GM04504 (cell line): ENCODE measurements at regions not wholly inside any gene's neighbourhood (a gene's known extent, or its start where the extent isn't known, plus 50 kb on each side); places are given as distances from the start of the nearest gene placed in this dataset.
A peak's percentile ranks its signal among the peaks of the same experiment; 100 is the strongest.

ENCODE experiments used
- DNase-seq: peaks from one replicate; pipeline ENCODE4 v3.0.0-alpha.2; 2012; ENCODE audit warnings: low read depth

GRCh38 chr7:124423863-124424262 is 341.7 kb downstream of the GPR37 start:
- no peak for DNase-seq

GRCh38 chr7:124422081-124422480 is 343.5 kb downstream of the GPR37 start:
- DNase-seq, result no peak

- DNase-seq, result no peak
These were observed 345.2 kb downstream of the GPR37 start for GRCh38 chr7:124420367-124420766.

- no peak for DNase-seq
These were observed 352.6 kb downstream of the GPR37 start for GRCh38 chr7:124413029-124413428.

- no peak for DNase-seq
These were observed 353.1 kb downstream of the GPR37 start for GRCh38 chr7:124412531-124412930.

GRCh38 chr7:124411796-124412195 is 353.8 kb downstream of the GPR37 start:
- DNase-seq, result no peak

GRCh38 chr7:124403587-124403986 is 362.0 kb downstream of the GPR37 start:
- no peak for DNase-seq

GRCh38 chr7:124403112-124403511 is 362.5 kb downstream of the GPR37 start:
- no peak for DNase-seq

GRCh38 chr7:124399941-124400340 is 365.7 kb downstream of the GPR37 start:
- DNase-seq, result no peak

- DNase-seq, result no peak
These were observed 366.2 kb upstream of the TMEM229A start for GRCh38 chr7:124398937-124399552.

- no peak for DNase-seq
These were observed 364.3 kb upstream of the TMEM229A start for GRCh38 chr7:124397134-124397533.

GRCh38 chr7:124390301-124390700 is 357.4 kb upstream of the TMEM229A start:
- no peak for DNase-seq

- DNase-seq, result no peak
These were observed 355.9 kb upstream of the TMEM229A start for GRCh38 chr7:124388751-124389150.

GRCh38 chr7:124387056-124387455 is 354.2 kb upstream of the TMEM229A start:
- DNase-seq, result no peak

- DNase-seq, result no peak
These were observed 346.4 kb upstream of the TMEM229A start for GRCh38 chr7:124379296-124379695.

GRCh38 chr7:124376111-124376510 is 343.2 kb upstream of the TMEM229A start:
- DNase-seq, result peak; percentile 10

GRCh38 chr7:124375391-124375790 is 342.5 kb upstream of the TMEM229A start:
- DNase-seq, result no peak

GRCh38 chr7:124369310-124369709 is 336.4 kb upstream of the TMEM229A start:
- DNase-seq, result no peak

GRCh38 chr7:124366118-124366517 is 333.3 kb upstream of the TMEM229A start:
- no peak for DNase-seq

- no peak for DNase-seq
These were observed 331.4 kb upstream of the TMEM229A start for GRCh38 chr7:124364283-124364682.

GRCh38 chr7:124354201-124354600 is 321.3 kb upstream of the TMEM229A start:
- no peak for DNase-seq

- no peak for DNase-seq
These were observed 319.1 kb upstream of the TMEM229A start for GRCh38 chr7:124351950-124352349.

GRCh38 chr7:124349443-124349842 is 316.6 kb upstream of the TMEM229A start:
- DNase-seq, result no peak

- no peak for DNase-seq
These were observed 306.0 kb upstream of the TMEM229A start for GRCh38 chr7:124338861-124339260.
